SK-N-SH (cell line): ENCODE measurements at regions not wholly inside any gene's neighbourhood (a gene's known extent, or its start where the extent isn't known, plus 50 kb on each side); places are given as distances from the start of the nearest gene placed in this dataset.

ENCODE experiments used
- CTCF ChIP-seq: fragments of 200-600 bp; sonication (generic); IDR thresholded peaks from 2 replicates; pipeline ENCODE4 v1.6.1; 2017; ENCODE audit warnings: antibody characterized with exemption, mild to moderate bottlenecking, moderate library complexity
- FOXM1 ChIP-seq: IDR thresholded peaks from 2 replicates; pipeline ENCODE4 v1.4.0; 2012; ENCODE audit warnings: low read depth, mild to moderate bottlenecking
- GABPA ChIP-seq: IDR thresholded peaks from 2 replicates; pipeline ENCODE4 v1.4.0; 2012; ENCODE audit warnings: low read depth, mild to moderate bottlenecking
- TAF1 ChIP-seq: IDR thresholded peaks from 2 replicates; pipeline ENCODE4 v1.6.1; 2012; ENCODE audit warnings: low read depth, mild to moderate bottlenecking, low read length, moderate library complexity, borderline replicate concordance

DNA sequence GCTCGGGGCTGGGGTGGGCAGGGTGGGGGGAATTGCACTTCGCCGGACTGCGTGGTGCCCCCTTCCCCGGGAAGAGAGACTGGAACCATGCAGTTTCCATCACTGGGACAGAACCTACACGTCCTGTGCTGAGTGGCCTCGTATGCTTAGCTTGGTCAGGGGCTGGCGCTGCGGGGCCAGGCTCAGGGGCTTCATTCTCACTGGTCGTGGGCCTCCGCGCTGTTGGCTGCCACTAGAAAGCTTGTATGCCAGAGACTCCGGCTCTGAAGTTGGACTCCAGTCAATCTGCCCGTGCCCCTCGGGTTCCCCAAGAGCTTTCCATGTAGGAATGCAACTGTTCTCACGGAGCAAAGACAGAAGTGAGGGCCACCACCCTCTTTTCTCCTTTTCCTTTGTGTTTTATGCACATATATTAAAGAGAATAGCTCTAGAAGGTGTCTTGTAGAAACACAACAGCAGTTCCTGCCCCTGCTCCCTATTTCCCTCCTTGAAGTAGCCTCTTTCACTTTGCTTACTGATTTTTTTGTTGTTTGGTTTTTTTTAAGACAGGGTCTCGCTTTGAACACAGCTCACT is 64.0 kb upstream of the YWHAQ start:
- TF ChIP-seq FOXM1 (no peak), TAF1 (no peak), CTCF (no peak), GABPA (no peak)
